Right kidney (tissue), 1 donor: ENCODE measurements at regions not wholly inside any gene's neighbourhood (a gene's known extent, or its start where the extent isn't known, plus 50 kb on each side); places are given as distances from the start of the nearest gene placed in this dataset.
"Not testable (repeated sequence)": the region's sequence is repeated elsewhere in the genome, so short reads cannot be mapped to it uniquely, and the experiment has no call there.

Experiments used
- DNase-seq: peaks from one replicate; pipeline ENCODE4 v3.0.0-alpha.2; 2016

GRCh38 chr10:95137990-95138625 is 55.9 kb upstream of the ACSM6 start:
- DNase-seq, result not testable (repeated sequence)

DNA sequence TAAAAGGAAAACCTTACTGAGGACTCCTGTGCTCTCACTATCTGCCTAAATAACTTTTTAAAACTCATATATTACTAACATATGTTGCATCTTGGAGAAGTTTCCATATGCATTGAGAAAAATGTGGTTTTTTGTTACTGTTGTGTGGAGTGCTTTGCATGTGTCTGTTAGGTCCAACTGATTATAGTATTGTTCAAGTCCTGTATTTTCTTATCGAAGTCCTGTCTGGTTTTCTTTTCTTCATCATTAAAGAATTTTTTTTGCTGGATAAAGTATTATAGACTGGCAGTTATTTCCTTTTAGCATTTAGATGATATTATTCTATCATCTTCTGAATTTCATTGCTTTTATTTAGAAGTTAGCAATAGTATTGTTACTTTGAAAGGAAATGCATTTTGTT is 59.5 kb upstream of the ACSM6 start:
- DNase-seq, result no peak

- no peak for DNase-seq
Observed at GRCh38 chr10:95133997-95134396, 60.0 kb upstream of the ACSM6 start.

DNA sequence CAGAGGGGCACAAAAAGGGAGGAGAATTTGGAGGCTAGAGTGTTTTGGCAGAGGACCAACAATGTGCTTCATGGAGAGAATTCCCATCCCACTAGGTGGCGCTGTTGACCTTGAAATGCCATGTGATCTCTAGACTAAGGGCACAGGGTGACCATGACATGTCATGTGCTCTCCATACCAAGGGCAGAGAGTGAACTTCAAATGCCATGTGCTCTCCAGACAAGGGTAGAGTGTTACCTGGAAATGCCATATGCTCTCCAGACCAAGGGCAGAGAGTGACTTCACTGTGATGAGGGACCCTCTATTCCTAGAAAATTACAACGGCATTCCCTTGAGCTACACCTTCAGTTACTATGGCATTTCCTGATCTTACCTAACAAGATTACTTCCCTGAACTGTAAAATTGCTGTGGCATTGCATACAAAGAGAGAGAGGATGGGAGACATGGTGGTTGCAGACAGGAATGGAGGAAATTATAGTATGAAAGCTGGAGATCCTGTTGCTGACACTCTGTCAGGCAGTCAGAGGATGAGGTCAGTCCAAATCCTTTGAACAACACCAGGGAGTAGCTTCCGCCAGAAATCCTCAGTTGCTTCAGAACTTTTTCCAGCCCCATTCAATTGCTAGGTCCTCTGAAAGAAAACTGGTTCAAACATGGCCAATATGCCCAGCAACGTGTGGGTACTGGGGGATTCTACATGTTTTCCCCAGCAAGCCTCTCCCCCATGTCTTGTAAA is 60.9 kb upstream of the ACSM6 start:
- peak; percentile 19 for DNase-seq

DNA sequence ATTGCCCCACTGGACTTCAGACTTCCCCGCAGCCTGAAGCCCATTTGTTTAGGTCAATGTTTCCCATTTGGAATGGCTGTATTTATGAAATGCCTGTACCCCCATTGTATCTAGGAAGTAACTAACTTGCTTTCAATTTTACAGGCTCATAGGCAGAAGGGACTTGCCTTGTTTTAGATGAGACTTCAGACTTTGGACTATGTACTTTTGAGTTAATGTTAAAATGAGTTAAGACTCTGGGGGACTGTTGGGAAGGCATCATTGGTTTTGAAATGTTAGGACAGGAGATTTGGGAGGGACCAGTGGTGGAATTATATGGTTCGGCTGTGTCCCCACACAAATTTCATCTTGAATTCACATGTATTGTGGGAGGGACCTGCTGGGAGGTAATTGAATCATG is 61.1 kb upstream of the CYP2C8 start:
- DNase-seq, result not testable (repeated sequence)

DNA sequence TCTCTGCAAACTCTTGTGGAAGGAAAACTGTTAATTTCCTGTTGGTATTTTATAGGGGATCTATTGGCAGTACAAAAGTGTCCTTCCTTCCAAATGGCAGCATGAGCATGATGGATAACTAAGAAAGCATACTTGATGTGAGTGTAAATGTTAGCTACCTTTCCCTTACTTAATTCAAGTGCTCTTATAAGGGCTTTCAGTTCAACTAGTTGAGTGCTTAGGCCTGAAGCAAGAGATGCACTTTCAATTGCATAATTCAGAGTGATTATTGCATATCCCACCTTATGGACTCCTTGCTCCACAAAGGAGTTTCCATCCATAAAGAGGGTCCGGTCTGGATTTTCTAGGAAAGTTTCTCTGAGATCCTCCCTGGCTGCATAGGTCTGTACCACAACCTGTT is 56.3 kb upstream of the CYP2C8 start:
- no peak for DNase-seq

- DNase-seq, result no peak
Observed at GRCh38 chr10:95122736-95123135, 53.4 kb upstream of the CYP2C8 start.

- DNase-seq, result peak; percentile 31
Observed at GRCh38 chr10:95121904-95122303, 52.6 kb upstream of the CYP2C8 start.
